Neural crest cell (in vitro differentiated cells): ENCODE measurements at regions not wholly inside any gene's neighbourhood (a gene's known extent, or its start where the extent isn't known, plus 50 kb on each side); places are given as distances from the start of the nearest gene placed in this dataset.
A peak's percentile ranks its signal among the peaks of the same experiment; 100 is the strongest.

ENCODE experiments used
- DNase-seq: peaks from one replicate; pipeline ENCODE4 v3.0.0; 2021; ENCODE audit warnings: low read depth, mixed read lengths, low spot score
- H3K27ac Mint-ChIP-seq: one replicate; pipeline ENCODE4 v1.8.0; 2021; ENCODE audit warnings: mild to moderate bottlenecking, mixed read lengths; ENCODE audit not compliant: unreplicated experiment
- H3K27me3 Mint-ChIP-seq: 2 replicates; pipeline ENCODE4 v1.8.0; 2021; ENCODE audit warnings: low read depth, mild to moderate bottlenecking, mixed read lengths
- H3K36me3 Mint-ChIP-seq: 2 replicates; pipeline ENCODE4 v1.8.0; 2021; ENCODE audit warnings: low read depth, mild to moderate bottlenecking, mixed read lengths
- H3K4me1 Mint-ChIP-seq: 2 replicates; pipeline ENCODE4 v1.8.0; 2021; ENCODE audit warnings: mixed read lengths
- H3K4me3 Mint-ChIP-seq: one replicate; pipeline ENCODE4 v1.8.0; 2021; ENCODE audit warnings: mild to moderate bottlenecking, mixed read lengths
- H3K9me3 Mint-ChIP-seq: 2 replicates; pipeline ENCODE4 v1.8.0; 2021; ENCODE audit warnings: mixed read lengths
- CTCF ChIP-seq: fragments of 200-600 bp; sonication (generic); conservative IDR thresholded peaks from 2 replicates; pipeline ENCODE4 v1.5.0; 2021; ENCODE audit warnings: antibody characterized with exemption, mild to moderate bottlenecking

GRCh38 chr1:37338658-37339057, 135.7 kb upstream of the ZC3H12A start:
- Mint-ChIP-seq H3K4me3 (no peak overlapping the region), H3K27me3 (peaks cover 53% of the 10 kb centered on the region)

GRCh38 chr1:37342736-37343135, 131.6 kb upstream of the ZC3H12A start:
- peak; percentile 25 for TF ChIP-seq CTCF
- H3K9me3 Mint-ChIP-seq, result no peaks in the 10 kb centered on the region
- H3K4me3 Mint-ChIP-seq, result no peak overlapping the region
- H3K36me3 Mint-ChIP-seq, result no peaks in the 10 kb centered on the region
- no peak for DNase-seq
- no peak overlapping the region for H3K27ac Mint-ChIP-seq
- H3K4me1 Mint-ChIP-seq, result no peaks in the 10 kb centered on the region
- peaks cover 39% of the 10 kb centered on the region for H3K27me3 Mint-ChIP-seq

More at GRCh38 chr1:37338658-37339057, 135.7 kb upstream of the ZC3H12A start:
- DNase-seq, result no peak
- Mint-ChIP-seq H3K27ac (no peak overlapping the region), H3K4me1 (no peaks in the 10 kb centered on the region), H3K36me3 (no peaks in the 10 kb centered on the region), H3K9me3 (no peaks in the 10 kb centered on the region)
- no peak for TF ChIP-seq CTCF

- Mint-ChIP-seq H3K9me3 (no peaks in the 10 kb centered on the region), H3K27ac (no peak overlapping the region), H3K27me3 (peaks cover 30% of the 10 kb centered on the region), H3K36me3 (no peaks in the 10 kb centered on the region), H3K4me1 (no peaks in the 10 kb centered on the region), H3K4me3 (no peak overlapping the region)
- TF ChIP-seq CTCF, result no peak
- no peak for DNase-seq
Observed at GRCh38 chr1:37347104-37347649, 127.2 kb upstream of the ZC3H12A start.

GRCh38 chr1:37353871-37354270, 120.5 kb upstream of the ZC3H12A start:
- H3K27me3 Mint-ChIP-seq, result peaks cover 51% of the 10 kb centered on the region
- no peak for TF ChIP-seq CTCF

GRCh38 chr1:37354876-37355650, 119.3 kb upstream of the ZC3H12A start:
- Mint-ChIP-seq H3K27ac (no peak overlapping the region), H3K4me3 (no peak overlapping the region), H3K36me3 (no peaks in the 10 kb centered on the region), H3K27me3 (peaks cover 55% of the 10 kb centered on the region), H3K4me1 (no peaks in the 10 kb centered on the region), H3K9me3 (no peaks in the 10 kb centered on the region)
- DNase-seq, result no peak
- TF ChIP-seq CTCF, result no peak

More at GRCh38 chr1:37353871-37354270, 120.5 kb upstream of the ZC3H12A start:
- H3K27ac Mint-ChIP-seq, result no peak overlapping the region
- no peak overlapping the region for H3K4me3 Mint-ChIP-seq
- H3K9me3 Mint-ChIP-seq, result no peaks in the 10 kb centered on the region
- H3K36me3 Mint-ChIP-seq, result no peaks in the 10 kb centered on the region
- H3K4me1 Mint-ChIP-seq, result no peaks in the 10 kb centered on the region
- no peak for DNase-seq
